ENCODE measurements at regions not wholly inside any gene's neighbourhood (a gene's known extent, or its start where the extent isn't known, plus 50 kb on each side); places are given as distances from the start of the nearest gene placed in this dataset.
"Not testable (repeated sequence)": the region's sequence is repeated elsewhere in the genome, so short reads cannot be mapped to it uniquely, and the experiment has no call there.

DNA sequence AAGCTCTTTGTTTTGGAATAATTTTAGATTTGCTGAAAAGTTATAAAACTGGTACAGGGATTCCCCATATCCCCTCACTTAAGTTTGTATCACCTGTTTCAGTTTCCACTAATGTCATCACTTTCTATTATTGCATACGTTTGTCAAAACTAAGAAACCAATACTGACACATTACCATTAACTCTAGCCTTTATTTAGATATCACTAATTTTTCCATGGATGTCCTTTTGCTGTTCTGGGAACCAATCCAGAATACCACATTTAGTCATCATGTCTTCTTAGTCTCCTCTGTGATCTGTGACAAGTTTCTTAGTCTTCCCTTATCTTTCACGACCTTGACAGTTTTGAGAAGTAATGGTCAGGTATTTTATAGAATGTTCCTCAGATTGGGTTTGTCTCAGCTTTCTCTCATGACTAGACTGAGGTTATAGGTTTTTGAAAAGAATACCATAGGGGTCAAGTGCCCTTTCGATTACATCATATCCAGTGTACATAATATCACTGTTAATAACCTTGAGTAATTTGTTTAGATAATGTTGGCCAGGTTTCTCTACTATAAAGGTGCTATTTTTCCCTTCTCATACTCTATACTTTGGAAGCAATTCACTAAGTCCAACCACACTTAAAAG lies 51.9 kb upstream of the NMUR2 start:
- DNase-seq = no peak

DNA sequence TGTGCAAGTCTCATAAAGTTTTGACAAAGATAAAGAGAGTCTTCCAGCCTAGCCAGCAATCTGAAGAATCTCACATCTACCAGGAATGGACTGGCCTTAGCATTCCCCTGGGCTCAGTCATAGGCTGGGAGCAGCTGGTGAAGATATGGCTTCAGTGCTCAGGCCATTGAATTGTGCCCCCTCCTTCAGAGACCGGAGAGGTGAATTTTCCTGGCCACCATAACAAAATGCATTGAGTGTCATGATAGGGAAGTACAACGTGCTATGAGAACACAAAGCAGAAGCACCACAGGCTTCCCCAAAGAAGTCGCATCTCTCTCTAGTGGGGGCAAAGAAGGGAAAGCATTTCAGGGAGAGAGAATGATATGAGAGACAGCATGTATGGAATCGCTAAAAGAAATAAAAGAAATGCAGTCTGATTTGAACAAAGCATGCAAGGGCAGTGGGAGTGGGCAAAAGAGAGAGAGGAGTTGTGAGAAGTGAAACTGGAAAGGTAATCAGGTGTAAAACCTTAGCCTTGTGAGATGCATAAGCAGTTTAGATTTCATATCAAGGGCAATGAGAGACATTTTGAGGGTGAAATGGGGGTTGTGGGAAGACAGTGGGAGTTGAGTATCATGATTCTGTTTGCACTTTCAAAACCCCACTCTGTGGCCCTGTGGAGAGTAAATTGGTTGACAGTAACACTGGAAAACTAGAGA lies 57.1 kb upstream of the NMUR2 start:
- no peak for DNase-seq

DNA sequence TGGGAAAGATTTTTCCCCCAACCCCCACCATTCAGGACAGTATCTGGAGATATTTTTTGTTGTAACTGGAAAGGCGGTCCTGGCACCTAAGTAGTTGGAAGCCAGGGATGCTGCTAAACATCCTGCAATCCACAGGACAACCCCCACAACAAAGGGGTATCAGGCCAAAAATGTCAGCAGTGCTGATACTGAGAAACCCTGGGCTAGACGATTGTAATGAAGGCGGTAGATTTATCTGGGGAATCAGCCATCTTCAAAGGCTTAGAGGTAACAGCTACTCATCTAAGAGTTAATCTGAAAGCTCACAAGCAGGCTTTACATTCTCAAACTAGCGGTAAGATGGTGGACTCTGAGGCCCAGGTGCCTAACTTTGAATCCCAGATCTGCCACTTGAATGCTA lies 59.0 kb upstream of the NMUR2 start:
- DNase-seq = no peak

DNA sequence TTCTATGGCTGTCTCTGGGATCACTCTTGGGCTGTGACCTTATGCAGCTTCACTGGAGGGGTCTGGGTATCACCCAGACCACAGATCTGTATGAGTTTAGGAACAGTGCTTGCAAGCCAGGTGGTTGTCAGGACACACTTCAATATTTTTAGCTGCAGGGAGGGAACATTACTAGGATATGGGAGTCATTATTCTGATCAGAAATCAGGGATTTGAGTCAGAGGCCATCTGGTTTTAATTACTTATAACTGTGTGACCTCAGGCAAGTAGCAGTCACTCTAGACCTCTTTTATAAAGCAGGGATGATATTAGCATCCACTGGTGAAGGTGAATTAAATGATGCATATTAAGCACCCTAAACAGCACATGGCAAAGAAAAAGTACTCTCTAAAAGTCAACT lies 60.1 kb upstream of the NMUR2 start:
- no peak for DNase-seq

DNA sequence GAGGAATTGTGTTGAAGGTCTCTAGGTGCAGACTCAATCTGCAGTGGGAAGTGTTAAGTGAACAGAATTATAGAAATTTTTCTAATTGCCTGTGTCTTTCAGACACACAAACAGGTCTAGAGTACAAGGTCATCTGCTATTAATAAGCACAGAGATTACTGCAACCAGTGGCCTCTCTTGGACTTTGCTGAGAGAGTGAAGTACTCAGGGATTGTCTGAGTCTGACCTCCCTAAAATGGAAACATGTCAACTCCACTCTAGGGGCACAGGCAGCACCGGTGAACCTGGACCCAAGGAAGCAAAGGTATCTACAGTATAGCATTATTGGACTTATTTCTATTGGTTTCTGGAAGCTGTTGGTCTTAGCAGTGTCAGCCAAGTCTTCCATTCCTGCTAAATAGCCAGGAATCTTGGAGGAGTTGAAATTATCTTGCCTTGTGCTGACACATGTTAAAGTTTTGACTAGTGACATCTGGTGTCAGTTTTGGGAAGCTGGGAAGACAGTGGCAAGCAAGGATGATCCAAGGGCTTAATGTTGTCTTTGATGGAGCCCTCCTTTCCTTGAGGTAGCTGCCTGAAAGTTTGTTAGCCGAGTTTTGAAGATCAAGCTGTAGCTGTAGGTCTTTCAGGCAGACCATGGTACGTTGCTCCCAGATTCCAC lies 61.1 kb upstream of the NMUR2 start:
- DNase-seq = no peak

DNA sequence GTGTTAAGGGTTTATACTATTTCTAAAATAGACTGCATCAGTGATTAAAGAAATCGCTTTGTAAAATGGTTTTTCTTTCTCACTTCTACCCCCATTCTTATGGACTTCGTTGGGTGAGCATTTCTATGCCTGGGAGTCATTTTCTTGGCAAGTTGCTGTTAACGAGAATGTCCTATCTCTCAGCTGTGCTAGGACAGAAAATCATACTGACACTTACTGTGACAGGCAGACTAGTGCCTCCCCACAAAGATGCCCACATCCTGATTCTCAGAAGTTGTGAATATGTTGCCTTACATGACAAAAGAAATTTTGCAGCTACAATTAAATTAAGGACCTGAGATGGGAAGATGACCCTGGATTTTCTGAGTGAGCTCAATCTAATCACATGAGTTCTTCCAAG lies 65.1 kb upstream of the NMUR2 start:
- no peak for DNase-seq

DNA sequence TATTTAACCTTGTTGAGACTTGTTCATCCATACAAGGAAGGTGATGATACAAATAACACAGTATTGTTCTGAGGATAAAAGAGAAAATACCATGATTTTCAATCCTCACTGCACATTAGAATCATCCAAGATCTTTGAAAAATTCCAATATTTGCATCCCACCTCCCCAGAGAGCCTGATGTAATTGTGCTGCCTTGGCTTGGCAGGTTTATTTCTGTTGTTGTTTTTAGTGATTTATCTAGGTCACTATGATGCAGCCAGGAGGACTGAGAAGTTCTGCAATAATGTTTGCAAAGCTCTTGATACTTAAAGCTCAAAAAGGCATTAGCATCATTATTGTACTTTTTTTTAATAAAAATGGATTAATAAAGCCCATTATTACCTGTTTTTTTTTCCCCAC lies 67.0 kb upstream of the NMUR2 start:
- no peak for DNase-seq

DNA sequence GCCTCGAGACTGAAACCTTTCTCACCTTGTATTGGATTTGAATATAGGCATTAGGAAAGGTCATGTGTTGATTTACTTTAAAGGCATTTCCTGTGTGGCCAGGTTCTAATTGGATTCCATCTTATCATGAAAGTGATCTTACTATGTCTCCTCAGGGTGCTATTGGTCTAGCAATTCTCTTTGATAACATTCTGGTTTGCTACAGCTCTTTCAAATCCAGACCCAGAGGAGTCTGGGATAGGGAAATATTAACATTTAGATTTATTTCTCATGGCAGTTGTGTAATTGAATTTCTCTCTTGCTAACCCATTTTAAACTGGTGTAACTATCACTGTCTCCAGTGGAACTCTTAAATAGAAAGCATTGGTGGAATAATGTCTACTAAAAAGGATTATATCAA lies 69.9 kb upstream of the NMUR2 start:
- DNase-seq = no peak

DNA sequence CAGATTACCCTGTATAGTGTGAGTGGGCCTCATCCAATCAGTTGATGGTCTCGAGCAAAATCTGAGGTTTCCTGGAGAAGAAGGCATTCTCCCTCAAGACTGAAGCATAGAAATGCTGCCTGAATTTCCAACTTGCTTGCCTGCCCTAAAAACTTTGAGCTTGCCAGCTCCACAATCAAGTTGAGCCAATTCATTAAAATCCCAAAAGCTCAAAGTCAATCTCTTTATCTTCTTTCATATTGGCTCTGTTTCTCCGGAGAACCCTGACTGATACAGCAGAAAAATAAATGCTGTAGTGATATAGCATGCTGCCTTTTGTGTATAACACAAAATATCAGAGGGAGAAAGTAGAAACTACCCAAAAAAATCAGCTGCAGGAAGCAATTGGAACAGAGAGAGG lies 72.5 kb upstream of the NMUR2 start:
- DNase-seq = no peak

DNA sequence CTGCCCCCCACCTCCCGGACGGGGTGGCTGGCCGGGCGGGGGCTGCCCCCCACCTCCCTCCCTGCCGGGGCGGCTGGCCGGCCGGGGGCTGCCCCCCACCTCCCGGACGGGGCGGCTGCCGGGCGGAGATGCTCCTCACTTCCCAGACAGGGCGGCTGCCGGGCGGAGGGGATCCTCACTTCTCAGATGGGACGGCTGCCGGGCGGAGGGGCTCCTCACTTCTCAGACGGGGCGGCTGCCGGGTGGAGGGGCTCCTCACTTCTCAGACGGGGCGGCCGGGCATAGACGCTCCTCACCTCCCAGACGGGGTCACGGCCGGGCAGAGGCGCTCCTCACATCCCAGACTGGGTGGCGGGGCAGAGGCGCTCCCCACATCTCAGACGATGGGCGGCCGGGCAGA lies 74.8 kb upstream of the NMUR2 start:
- not testable (repeated sequence) for DNase-seq

DNA sequence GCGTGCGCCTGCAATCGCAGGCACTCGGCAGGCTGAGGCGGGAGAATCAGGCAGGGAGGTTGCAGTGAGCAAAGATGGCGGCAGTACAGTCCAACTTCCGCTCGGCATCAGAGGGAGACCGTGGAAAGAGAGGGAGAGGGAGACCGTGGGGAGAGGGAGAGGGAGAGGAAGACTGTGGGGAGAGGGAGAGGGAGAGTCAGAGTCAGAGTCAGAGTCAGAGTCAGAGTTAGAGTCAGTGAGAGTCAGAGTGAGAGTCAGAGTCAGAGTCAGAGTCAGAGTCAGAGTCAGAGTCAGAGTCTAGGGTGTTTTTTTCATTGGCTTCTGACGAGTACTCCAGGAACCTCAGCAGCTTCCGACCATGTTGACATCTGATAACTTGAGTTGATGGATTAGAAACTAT lies 75.6 kb upstream of the NMUR2 start:
- not testable (repeated sequence) for DNase-seq

DNA sequence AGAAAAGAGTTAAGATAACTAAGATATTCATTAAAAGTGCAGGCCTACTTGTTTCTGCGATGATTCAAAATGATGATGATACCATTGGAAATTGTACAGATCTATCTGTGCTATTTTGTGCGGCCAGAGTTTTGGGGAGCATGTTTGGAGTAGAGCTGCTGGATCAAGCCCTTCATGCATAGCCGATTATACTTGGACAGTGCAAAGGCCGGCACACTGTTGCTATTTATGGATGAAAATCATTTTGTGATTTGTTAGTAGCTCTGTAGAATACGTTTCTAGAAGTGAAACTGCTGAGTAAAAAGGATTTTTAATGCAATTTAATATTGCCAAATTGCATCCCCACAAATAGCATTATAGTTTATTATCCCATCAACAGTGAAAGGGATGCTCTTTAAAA lies 82.1 kb upstream of the NMUR2 start:
- DNase-seq = no peak

DNA sequence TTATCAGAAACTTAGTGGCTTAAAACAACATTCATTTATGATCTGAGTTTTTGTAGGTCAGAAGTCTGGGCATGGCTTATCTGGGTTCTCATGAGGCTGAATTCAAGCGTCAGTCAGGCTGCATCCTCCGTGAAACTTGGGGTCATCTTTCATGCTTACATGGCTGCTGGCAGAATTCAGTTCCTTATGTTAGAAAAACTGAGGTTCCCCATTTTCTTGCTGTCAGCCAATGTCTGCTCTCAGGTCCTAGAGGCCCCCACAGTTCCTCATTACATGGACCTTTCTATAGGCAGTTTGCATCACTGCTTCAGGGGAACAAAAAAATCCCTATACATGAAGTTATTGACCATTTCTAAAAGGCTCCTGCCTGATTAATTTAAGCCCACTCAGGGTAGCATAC lies 83.8 kb upstream of the NMUR2 start:
- DNase-seq = no peak

DNA sequence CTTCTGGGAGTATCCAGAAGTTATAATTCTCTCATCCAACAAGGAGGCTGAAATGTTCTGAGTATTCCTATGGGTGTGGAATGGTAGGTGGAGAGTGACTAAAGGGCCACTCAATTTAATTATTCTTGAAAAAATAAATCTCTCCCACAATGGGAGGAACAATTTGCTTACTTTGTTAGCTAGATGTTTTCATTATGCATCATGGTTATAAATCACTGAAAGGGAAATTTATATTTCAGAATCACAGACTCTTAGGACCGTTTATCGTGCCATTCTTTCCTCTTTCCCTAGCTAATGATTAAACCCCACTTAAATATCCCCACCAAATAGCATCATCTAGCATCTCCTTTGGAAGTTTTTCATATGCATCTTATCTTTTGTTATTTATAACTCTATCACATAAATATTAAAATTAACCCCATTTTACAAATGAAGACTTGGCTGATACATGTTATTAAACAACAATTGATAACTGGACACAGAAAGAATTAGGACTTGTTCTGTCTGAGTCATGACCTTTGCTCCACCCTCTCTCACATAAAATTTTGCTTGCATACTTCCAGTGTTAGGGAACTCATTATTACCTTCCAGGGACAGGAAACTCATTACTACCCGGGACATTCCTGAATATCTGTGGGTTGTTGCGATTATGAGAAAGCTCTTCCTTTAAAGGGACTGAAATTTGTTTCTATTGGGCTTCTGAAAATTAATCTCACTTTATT lies 94.9 kb upstream of the NMUR2 start:
- DNase-seq = no peak

DNA sequence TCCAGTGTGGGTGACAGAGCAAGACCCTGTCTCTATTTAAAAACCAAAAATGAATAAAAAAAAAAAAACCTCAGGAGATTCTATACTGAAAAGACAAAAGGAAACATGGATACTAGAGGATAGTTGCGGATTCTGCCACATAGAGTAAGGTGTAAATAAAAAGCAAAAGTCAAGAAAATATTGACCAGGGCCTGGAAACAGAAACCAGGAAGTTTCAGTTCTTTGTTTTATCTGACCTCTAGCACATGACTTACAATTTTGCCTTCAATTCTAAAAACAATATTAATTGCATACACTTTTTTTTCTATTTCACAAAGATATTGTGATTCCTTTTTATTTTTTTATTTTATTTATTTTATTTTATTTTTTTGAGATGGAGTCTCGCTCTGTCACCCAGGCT lies 96.2 kb upstream of the NMUR2 start:
- DNase-seq = no peak

DNA sequence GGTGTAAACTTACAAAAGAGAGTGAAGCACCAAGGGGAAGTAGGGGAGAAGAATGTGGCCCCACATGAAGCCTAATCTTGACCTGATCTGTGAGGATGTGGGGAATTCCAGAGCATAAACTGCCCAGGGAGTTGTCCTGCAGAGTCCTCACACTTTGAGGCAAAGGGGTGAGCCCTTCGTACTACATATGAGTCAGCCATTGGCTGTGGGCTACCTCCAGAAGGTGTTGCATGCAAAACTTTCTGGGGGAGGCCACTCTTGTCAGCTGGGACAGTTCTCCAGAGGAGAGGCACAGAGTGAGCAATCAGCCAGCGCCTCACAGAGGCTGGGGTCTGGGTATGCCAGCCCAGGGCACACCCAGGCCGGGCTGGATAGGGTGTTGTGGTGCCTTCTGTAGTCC lies 98.1 kb upstream of the NMUR2 start:
- DNase-seq = no peak

DNA sequence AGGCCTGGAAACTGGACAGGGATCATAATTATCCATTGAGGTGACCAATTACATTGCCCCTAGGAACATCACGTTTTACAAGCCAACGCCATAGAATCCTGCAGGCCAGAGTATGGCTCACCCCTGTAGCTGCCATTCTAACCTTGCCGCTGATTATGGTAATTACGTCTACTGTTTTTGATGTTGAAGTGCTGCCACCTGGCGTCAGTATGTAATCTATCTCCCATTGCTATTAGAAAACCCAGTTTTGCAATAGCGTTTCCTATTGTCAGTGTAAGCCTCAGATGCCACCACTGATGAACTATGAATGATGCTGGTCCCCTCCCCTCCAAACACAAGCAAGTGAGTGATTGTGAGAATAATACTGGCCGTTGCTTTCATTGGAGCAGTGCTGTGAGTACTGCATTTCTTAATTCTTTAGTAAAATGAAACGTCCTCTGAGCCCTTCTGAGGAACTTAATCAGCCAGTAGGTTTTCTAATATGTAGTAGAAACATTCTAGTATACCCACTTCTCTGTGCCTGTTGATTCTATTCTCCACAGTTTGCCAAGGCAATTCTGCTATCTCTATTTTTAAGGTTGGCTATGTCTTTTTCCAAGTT lies 100.5 kb upstream of the NMUR2 start:
- peak; percentile 1 to 5 for DNase-seq

DNA sequence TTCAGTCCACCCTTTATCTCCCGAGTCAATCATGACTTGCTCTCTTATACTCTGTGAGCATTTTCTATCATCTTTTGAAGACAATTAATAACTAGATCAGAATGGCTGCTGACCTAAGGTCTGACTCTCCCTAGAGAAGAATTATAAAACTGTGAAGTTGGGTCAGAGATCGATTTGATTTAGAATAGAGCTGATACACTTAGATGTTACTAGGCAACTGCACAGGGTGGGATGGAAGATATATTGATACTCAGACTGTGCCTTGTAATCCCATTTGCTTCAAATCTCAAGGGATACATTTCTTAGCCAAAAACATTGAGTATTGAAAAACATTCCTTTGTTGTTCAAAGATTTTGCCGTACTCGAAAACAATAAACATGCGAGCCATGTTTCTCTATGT lies 106.0 kb upstream of the NMUR2 start:
- no peak for DNase-seq

DNA sequence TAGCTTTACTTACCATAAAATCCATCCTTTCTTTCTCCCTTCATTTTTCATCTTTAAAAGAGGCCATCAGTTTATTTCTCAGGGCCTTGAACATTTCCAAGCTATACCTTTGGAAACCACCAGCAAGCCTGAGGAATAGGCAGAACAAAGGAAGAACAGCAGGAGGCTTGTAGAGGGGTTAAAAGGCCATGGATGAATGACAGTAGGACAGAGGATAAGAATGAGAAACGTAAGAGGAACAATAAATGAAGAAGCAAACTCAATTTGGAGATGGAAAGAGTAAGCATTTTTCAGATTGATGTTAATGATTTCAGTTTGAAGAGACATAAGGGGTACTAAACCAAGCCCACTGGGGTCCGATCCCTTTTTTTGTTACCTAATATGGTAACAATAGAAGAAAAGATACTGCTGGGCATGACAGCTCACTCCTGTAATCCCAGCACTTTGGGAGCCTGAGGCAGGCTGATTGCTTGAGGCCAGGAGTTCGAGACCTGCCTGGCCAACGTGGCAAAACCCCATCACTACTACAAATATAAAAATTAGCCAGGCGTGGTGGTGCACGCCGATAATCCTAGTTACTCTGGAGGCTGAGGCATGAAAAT lies 106.6 kb upstream of the NMUR2 start:
- no peak for DNase-seq

DNA sequence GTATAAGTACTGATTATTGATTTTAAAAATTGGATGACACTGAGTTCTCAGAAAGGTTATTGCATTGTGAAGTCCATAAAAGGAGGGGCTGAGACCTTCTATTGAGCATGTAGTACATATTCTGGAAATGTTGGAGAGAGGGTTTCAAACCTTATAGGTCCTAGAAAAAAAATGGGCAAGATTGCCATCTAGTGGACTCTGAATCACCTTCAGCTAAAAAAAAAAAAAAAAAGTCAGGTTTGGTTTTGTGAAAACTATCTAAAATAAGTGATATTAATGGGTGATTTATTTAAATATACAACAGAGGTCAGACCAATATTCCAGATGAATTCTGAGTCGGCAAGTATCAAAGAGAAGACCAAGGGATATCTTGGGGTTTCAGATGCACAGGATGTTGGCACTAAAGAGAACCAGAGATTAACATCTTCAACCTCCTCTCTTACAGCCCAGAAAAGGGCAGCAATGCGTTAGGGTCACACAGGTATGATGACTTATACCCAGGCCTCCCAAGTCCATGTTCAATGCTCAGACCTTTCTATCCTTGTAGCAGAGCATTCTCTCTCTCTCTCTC lies 109.8 kb upstream of the NMUR2 start:
- no peak for DNase-seq

DNA sequence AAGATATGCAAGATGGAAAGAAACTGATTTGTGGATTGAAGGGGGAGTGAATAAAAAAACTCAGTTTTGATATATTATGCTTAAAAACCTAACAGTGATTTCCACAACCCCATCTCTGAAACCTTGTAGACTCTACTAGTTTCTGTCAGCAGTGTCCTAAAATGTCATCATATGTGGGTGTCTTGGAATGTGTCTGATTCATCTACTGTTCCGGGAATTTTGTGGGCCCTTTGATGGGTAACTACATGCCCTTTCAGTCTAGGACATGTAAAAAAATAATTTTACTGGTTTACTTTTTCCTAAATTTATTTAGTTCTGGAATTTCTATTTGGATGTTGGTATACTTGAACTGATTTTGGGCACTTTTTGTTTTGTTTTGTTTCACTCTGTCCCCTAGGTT lies 118.9 kb upstream of the NMUR2 start:
- DNase-seq = no peak

DNA sequence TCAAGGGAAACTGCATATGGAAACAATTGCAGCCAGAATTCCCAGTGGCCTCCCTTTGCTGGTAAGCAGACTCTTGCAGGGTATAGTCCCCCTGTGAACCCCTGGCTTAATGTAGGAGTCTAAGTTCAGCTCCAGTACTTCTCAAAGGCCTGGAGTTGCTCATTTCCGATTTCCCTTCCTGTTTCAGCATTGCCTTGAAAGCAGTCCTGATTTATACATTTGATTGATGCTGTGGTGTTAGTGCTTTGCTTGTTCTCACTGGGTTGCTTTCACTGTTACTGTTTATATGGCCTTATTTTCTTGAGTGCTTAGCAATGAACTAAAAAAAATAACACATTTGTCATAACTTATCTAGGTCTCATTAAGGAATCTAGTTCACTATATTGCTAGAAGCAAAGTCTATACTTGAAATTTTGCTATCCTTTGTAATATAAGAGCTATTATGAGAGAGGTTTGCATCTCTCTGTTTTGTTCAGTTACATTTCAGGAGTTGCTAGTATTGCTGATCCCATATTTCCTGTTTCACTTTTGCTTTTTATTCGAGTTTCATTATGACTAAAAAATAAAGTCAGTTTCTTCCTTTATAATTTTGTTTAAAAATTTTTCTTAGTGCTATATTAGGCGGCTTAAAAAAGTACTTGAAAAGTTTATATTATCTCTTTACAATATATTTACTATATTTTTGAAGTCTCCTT lies 122.4 kb upstream of the NMUR2 start:
- no peak for DNase-seq
